Smooth muscle cell (in vitro differentiated cells): ENCODE measurements at regions not wholly inside any gene's neighbourhood (a gene's known extent, or its start where the extent isn't known, plus 50 kb on each side); places are given as distances from the start of the nearest gene placed in this dataset.

ENCODE experiments used
- DNase-seq: peaks from one replicate; lab custom pipeline; 2025; ENCODE audit not compliant: unreplicated experiment; lab: John Stamatoyannopoulos, UW
- H2AFZ ChIP-seq: fragments of 200-600 bp; sonication (generic); 2 replicates; pipeline ENCODE4 v1.6.0; 2016; ENCODE audit warnings: antibody characterized with exemption, low read depth, mild to moderate bottlenecking
- H3F3A ChIP-seq: fragments of 200-600 bp; sonication (generic); 2 replicates; pipeline ENCODE4 v1.6.0; 2017; ENCODE audit warnings: antibody characterized with exemption, low read depth
- H3K27ac ChIP-seq: fragments of 200-600 bp; sonication (generic); 2 replicates; pipeline ENCODE4 v1.5.1; 2016; ENCODE audit warnings: low read depth, mild to moderate bottlenecking
- H3K27me3 ChIP-seq: fragments of 200-600 bp; sonication (generic); 2 replicates; pipeline ENCODE4 v1.6.1; 2016; ENCODE audit warnings: low read depth, mild to moderate bottlenecking
- H3K36me3 ChIP-seq: fragments of 200-600 bp; sonication (generic); 2 replicates; pipeline ENCODE4 v1.5.1; 2016; ENCODE audit warnings: low read depth
- H3K4me1 ChIP-seq: fragments of 200-600 bp; sonication (generic); 2 replicates; pipeline ENCODE4 v1.5.1; 2016; ENCODE audit warnings: low read depth
- H3K4me2 ChIP-seq: fragments of 200-600 bp; sonication (generic); 2 replicates; pipeline ENCODE4 v1.6.0; 2016; ENCODE audit warnings: mild to moderate bottlenecking
- H3K4me3 ChIP-seq: fragments of 200-600 bp; sonication (generic); 2 replicates; pipeline ENCODE4 v1.5.1; 2016; ENCODE audit warnings: mild to moderate bottlenecking
- H3K79me2 ChIP-seq: fragments of 200-600 bp; sonication (generic); 2 replicates; pipeline ENCODE4 v1.6.0; 2016; ENCODE audit warnings: low read depth, mild to moderate bottlenecking
- H3K9ac ChIP-seq: fragments of 200-600 bp; sonication (generic); 2 replicates; pipeline ENCODE4 v1.6.0; 2016; ENCODE audit warnings: low read depth
- H3K9me3 ChIP-seq: fragments of 200-600 bp; sonication (generic); replicated peaks from 2 replicates; pipeline ENCODE4 v1.5.1; 2016; ENCODE audit warnings: low read depth
- H4K20me1 ChIP-seq: fragments of 200-600 bp; sonication (generic); 2 replicates; pipeline ENCODE4 v1.6.0; 2016; ENCODE audit warnings: low read depth
- CTCF ChIP-seq: fragments of 200-600 bp; sonication (generic); IDR thresholded peaks from 2 replicates; pipeline ENCODE4 v1.5.1; 2017; ENCODE audit warnings: borderline replicate concordance, mild to moderate bottlenecking, antibody characterized with exemption; ENCODE audit not compliant: insufficient read depth, poor library complexity, severe bottlenecking
- WGBS: methylation state at CpG from one replicate; pipeline ENCODE4 v1.1.7; 2016; ENCODE audit warnings: low lambda C conversion rate; 5-methylcytosine and 5-hydroxymethylcytosine counted together

DNA sequence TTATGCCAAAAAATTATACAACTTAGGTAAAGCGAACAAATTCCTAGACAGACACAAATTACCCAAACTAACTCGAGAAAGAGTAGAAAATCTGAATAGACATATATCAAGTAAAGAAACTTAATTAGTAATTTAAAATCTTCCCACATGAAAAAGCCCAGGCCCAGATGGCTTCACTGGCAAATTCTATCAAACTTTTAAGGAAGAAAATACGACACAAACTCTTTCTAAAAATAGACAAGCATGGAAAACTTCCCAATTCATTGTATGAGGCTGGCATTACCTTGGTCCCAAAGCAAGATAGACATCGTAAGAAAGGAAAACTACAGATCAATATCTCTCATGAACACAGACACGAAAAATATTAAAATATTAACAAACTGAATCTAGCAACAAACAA, 135.3 kb downstream of the DRD1 start:
- Histone ChIP-seq H4K20me1 (no peaks in the 10 kb centered on the region), H3K27me3 (no peaks in the 10 kb centered on the region), H3K4me1 (no peaks in the 10 kb centered on the region), H3K27ac (no peak overlapping the region), H3K4me2 (no peak overlapping the region), H3F3A (no peaks in the 10 kb centered on the region), H3K36me3 (no peaks in the 10 kb centered on the region), H3K4me3 (no peak overlapping the region), H3K9ac (no peak overlapping the region), H2AFZ (no peak overlapping the region), H3K9me3 (no peaks in the 10 kb centered on the region), H3K79me2 (no peaks in the 10 kb centered on the region)
- DNase-seq = no peak
- no peak for TF ChIP-seq CTCF
- WGBS = 79% methylated on average over 5 of the region's 5 CpGs

GRCh38 chr5:175306381-175306780, 137.6 kb downstream of the DRD1 start:
- no peak overlapping the region for H2AFZ ChIP-seq
- H3K9me3 ChIP-seq = no peaks in the 10 kb centered on the region
- H3K4me1 ChIP-seq = no peaks in the 10 kb centered on the region
- H3F3A ChIP-seq = no peaks in the 10 kb centered on the region
- H3K79me2 ChIP-seq = no peaks in the 10 kb centered on the region
- no peak for TF ChIP-seq CTCF
- H3K4me3 ChIP-seq = no peak overlapping the region
- no peak overlapping the region for H3K27ac ChIP-seq
- no peaks in the 10 kb centered on the region for H4K20me1 ChIP-seq
- H3K27me3 ChIP-seq = no peaks in the 10 kb centered on the region
- 93% methylated on average over 2 of the region's 2 CpGs for WGBS
- no peak overlapping the region for H3K9ac ChIP-seq
- H3K36me3 ChIP-seq = no peaks in the 10 kb centered on the region
- DNase-seq = no peak
- H3K4me2 ChIP-seq = no peak overlapping the region

GRCh38 chr5:175305251-175305650, 138.7 kb downstream of the DRD1 start:
- Histone ChIP-seq H4K20me1 (no peaks in the 10 kb centered on the region), H3K27me3 (no peaks in the 10 kb centered on the region), H3K36me3 (no peaks in the 10 kb centered on the region), H3K9me3 (no peaks in the 10 kb centered on the region), H3K9ac (no peak overlapping the region), H2AFZ (no peak overlapping the region), H3K4me1 (no peaks in the 10 kb centered on the region), H3K79me2 (no peaks in the 10 kb centered on the region), H3K4me3 (no peak overlapping the region), H3F3A (no peaks in the 10 kb centered on the region), H3K27ac (no peak overlapping the region), H3K4me2 (no peak overlapping the region)
- 82% methylated on average over 5 of the region's 5 CpGs for WGBS
- no peak for TF ChIP-seq CTCF
- no peak for DNase-seq

GRCh38 chr5:175290379-175290778, 153.6 kb downstream of the DRD1 start:
- 82% methylated on average over 4 of the region's 4 CpGs for WGBS
- Histone ChIP-seq H3K36me3 (no peaks in the 10 kb centered on the region), H3K4me2 (no peak overlapping the region), H3K9ac (no peak overlapping the region), H2AFZ (no peak overlapping the region), H3K27ac (no peak overlapping the region), H3K4me1 (peaks cover under 1% of the 10 kb centered on the region), H3F3A (no peaks in the 10 kb centered on the region), H4K20me1 (no peaks in the 10 kb centered on the region), H3K27me3 (no peaks in the 10 kb centered on the region), H3K4me3 (no peak overlapping the region), H3K79me2 (no peaks in the 10 kb centered on the region), H3K9me3 (no peaks in the 10 kb centered on the region)
- TF ChIP-seq CTCF = no peak
- DNase-seq = no peak
